HEK293T (cell line): ENCODE measurements at regions not wholly inside any gene's neighbourhood (a gene's known extent, or its start where the extent isn't known, plus 50 kb on each side); places are given as distances from the start of the nearest gene placed in this dataset.

Experiments
- FOXK2 ChIP-seq: fragments of 450-650 bp; IDR thresholded peaks from 2 replicates; pipeline ENCODE4 v1.6.1; 2016; ENCODE audit warnings: mild to moderate bottlenecking
- PKNOX1 ChIP-seq: fragments of 450-650 bp; IDR thresholded peaks from 2 replicates; pipeline ENCODE4 v1.6.1; 2016
- SUZ12 ChIP-seq: fragments of 450-650 bp; IDR thresholded peaks from 2 replicates; pipeline ENCODE4 v1.6.1; 2016; ENCODE audit warnings: mild to moderate bottlenecking
- TARDBP ChIP-seq: fragments of 450-650 bp; IDR thresholded peaks from 2 replicates; pipeline ENCODE4 v1.6.1; 2016
- ZNF384 ChIP-seq: fragments of 450-650 bp; IDR thresholded peaks from 2 replicates; pipeline ENCODE4 v1.6.1; 2016

- TF ChIP-seq PKNOX1 (no peak), FOXK2 (no peak), TARDBP (no peak), ZNF384 (no peak), SUZ12 (no peak)
Measured at GRCh38 chr4:146058531-146058930, 117.0 kb upstream of the LSM6 start.
